Myocyte (in vitro differentiated cells): ENCODE measurements at regions not wholly inside any gene's neighbourhood (a gene's known extent, or its start where the extent isn't known, plus 50 kb on each side); places are given as distances from the start of the nearest gene placed in this dataset.
"Not testable (repeated sequence)": the region's sequence is repeated elsewhere in the genome, so short reads cannot be mapped to it uniquely, and the experiment has no call there.

Experiments used
- DNase-seq: peaks from one replicate; pipeline ENCODE4 v3.0.0-alpha.2; 2012; ENCODE audit warnings: low read depth

- peak; percentile 35 for DNase-seq
Measured at GRCh38 chr16:22705799-22706198, 108.2 kb upstream of the HS3ST2 start.

- no peak for DNase-seq
Measured at GRCh38 chr16:22710326-22710725, 103.6 kb upstream of the HS3ST2 start.

- no peak for DNase-seq
Measured at GRCh38 chr16:22711847-22712246, 102.1 kb upstream of the HS3ST2 start.

GRCh38 chr16:22712471-22712870 is 101.5 kb upstream of the HS3ST2 start:
- DNase-seq, result no peak

- DNase-seq, result not testable (repeated sequence)
Measured at GRCh38 chr16:22718598-22718997, 95.4 kb upstream of the HS3ST2 start.

GRCh38 chr16:22719945-22720344 is 94.0 kb upstream of the HS3ST2 start:
- DNase-seq, result no peak

- DNase-seq, result peak; percentile 59
Measured at GRCh38 chr16:22721511-22722100, 92.4 kb upstream of the HS3ST2 start.

- not testable (repeated sequence) for DNase-seq
Measured at GRCh38 chr16:22722551-22723541, 91.1 kb upstream of the HS3ST2 start.

- DNase-seq, result no peak
Measured at GRCh38 chr16:22726868-22727267, 87.1 kb upstream of the HS3ST2 start.

GRCh38 chr16:22727285-22728166 is 86.4 kb upstream of the HS3ST2 start:
- DNase-seq, result no peak

GRCh38 chr16:22728167-22728836 is 85.7 kb upstream of the HS3ST2 start:
- no peak for DNase-seq

GRCh38 chr16:22732400-22732799 is 81.6 kb upstream of the HS3ST2 start:
- DNase-seq, result no peak

- no peak for DNase-seq
Measured at GRCh38 chr16:22732959-22733358, 81.0 kb upstream of the HS3ST2 start.

- no peak for DNase-seq
Measured at GRCh38 chr16:22734368-22734767, 79.6 kb upstream of the HS3ST2 start.

GRCh38 chr16:22736791-22737190 is 77.2 kb upstream of the HS3ST2 start:
- no peak for DNase-seq

GRCh38 chr16:22739077-22739476 is 74.9 kb upstream of the HS3ST2 start:
- no peak for DNase-seq

GRCh38 chr16:22743401-22743800 is 70.6 kb upstream of the HS3ST2 start:
- no peak for DNase-seq

- DNase-seq, result no peak
Measured at GRCh38 chr16:22751104-22751667, 62.8 kb upstream of the HS3ST2 start.

GRCh38 chr16:22751685-22752084 is 62.3 kb upstream of the HS3ST2 start:
- no peak for DNase-seq

- no peak for DNase-seq
Measured at GRCh38 chr16:22753451-22753850, 60.5 kb upstream of the HS3ST2 start.

GRCh38 chr16:22754577-22754976 is 59.4 kb upstream of the HS3ST2 start:
- no peak for DNase-seq
